Testis (tissue), 2 donors: ENCODE measurements at regions not wholly inside any gene's neighbourhood (a gene's known extent, or its start where the extent isn't known, plus 50 kb on each side); places are given as distances from the start of the nearest gene placed in this dataset.
"Not testable (repeated sequence)": the region's sequence is repeated elsewhere in the genome, so short reads cannot be mapped to it uniquely, and the experiment has no call there.

ENCODE experiments used
- DNase-seq: peaks from one replicate; pipeline ENCODE4 v3.0.0-alpha.2; 2019
- H3K27ac ChIP-seq, 2 donors: fragments of 200-600 bp; sonication (generic); one replicate each; pipeline ENCODE4 v1.5.1; 2019
- H3K27me3 ChIP-seq: fragments of 200-600 bp; sonication (generic); one replicate; pipeline ENCODE4 v1.5.1; 2019
- H3K36me3 ChIP-seq: fragments of 200-600 bp; sonication (generic); one replicate; pipeline ENCODE4 v1.5.1; 2017; ENCODE audit warnings: low read depth; ENCODE audit errors: missing control alignments
- H3K4me1 ChIP-seq: fragments of 200-600 bp; sonication (generic); one replicate; pipeline ENCODE4 v1.5.1; 2019
- H3K4me3 ChIP-seq, 2 donors: fragments of 200-600 bp; sonication (generic); one replicate each; pipeline ENCODE4 v1.5.1; 2017 to 2019
- H3K9me3 ChIP-seq: fragments of 200-600 bp; sonication (generic); one replicate; pipeline ENCODE4 v1.5.1; 2017
- CTCF ChIP-seq, 3 experiments: fragments of 450-650 bp in 2 of 3; fragments of 200-600 bp in 1 of 3; sonication (generic) in 1 of 3; IDR thresholded peaks; one replicate each; pipeline ENCODE4 v1.5.1; 2016 to 2019; ENCODE audit warnings: antibody characterized with exemption in 3 of 3, mild to moderate bottlenecking in 2 of 3, moderate library complexity in 1 of 3
- POLR2A ChIP-seq: fragments of 450-650 bp; IDR thresholded peaks from one replicate; pipeline ENCODE4 v1.6.1; 2017; ENCODE audit warnings: antibody characterized with exemption, mild to moderate bottlenecking, moderate library complexity
- WGBS, 2 donors: methylation state at CpG; one replicate each; pipeline ENCODE4 v1.1.5; 2018; 5-methylcytosine and 5-hydroxymethylcytosine counted together
- intact Hi-C: fragments of 100-400 bp; cut with DNase I; formaldehyde crosslinking; loops from one replicate; pipeline ENCODE4 v1.15.1; 2023; ENCODE audit warnings: low total_unique reads

GRCh38 chr4:187732524-187732923 is 263.0 kb upstream of the ZFP42 start:
- Histone ChIP-seq H3K9me3 (no peaks in the 10 kb centered on the region), H3K27ac (no peak overlapping the region), H3K4me1 (no peaks in the 10 kb centered on the region), H3K27me3 (no peaks in the 10 kb centered on the region), H3K4me3 (no peak overlapping the region), H3K36me3 (no peaks in the 10 kb centered on the region)
- DNase-seq: no peak
- 82 to 93% methylated on average over 3 of the region's 3 CpGs for WGBS, 2 donors
- TF ChIP-seq POLR2A: no peak
- no peak for TF ChIP-seq CTCF (IDR thresholded peaks at IDR 0.05)
- intact Hi-C loops: no loop called here

GRCh38 chr4:187739771-187740170 is 255.8 kb upstream of the ZFP42 start:
- no peak overlapping the region for H3K4me3 ChIP-seq

GRCh38 chr4:187744911-187745310 is 250.7 kb upstream of the ZFP42 start:
- no peaks in the 10 kb centered on the region for H3K27me3 ChIP-seq
- H3K27ac ChIP-seq: no peak overlapping the region
- TF ChIP-seq CTCF (IDR thresholded peaks at IDR 0.05) (no peak), POLR2A (no peak)
- no peaks in the 10 kb centered on the region for H3K36me3 ChIP-seq
- no peak overlapping the region for H3K4me3 ChIP-seq
- 75 to 80% methylated on average over 10 of the region's 10 CpGs for WGBS, 2 donors
- intact Hi-C loops: no loop called here
- no peaks in the 10 kb centered on the region for H3K9me3 ChIP-seq
- DNase-seq: no peak
- H3K4me1 ChIP-seq: no peaks in the 10 kb centered on the region

More at GRCh38 chr4:187739771-187740170, 255.8 kb upstream of the ZFP42 start:
- Histone ChIP-seq H3K27me3 (no peaks in the 10 kb centered on the region), H3K27ac (no peak overlapping the region), H3K9me3 (no peaks in the 10 kb centered on the region), H3K36me3 (no peaks in the 10 kb centered on the region), H3K4me1 (no peaks in the 10 kb centered on the region)
- no peak for TF ChIP-seq POLR2A
- no peak for TF ChIP-seq CTCF (IDR thresholded peaks at IDR 0.05)
- 92 to 94% methylated on average over 1 of the region's 1 CpG for WGBS, 2 donors
- DNase-seq: no peak
- intact Hi-C loops: no loop called here

DNA sequence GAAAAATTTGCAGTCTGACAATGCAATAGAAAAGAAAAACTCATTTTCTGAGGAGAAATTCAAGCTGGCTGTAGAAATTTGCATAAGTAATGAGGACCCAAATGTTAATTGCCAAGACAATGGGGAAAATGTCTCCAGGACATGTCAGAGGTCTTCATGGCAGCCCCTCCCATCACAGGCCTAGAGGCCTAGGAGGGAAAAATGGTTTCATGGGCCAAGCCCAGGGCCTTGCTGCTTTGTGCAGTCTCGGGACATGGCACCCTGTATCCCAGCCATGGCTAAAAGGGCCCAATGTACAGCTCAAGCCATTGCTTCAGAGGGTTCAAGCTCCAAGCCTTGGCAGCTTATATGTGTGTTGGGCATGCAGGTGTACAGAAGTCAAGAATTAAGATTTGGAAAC is 244.9 kb upstream of the ZFP42 start:
- H3K9me3 ChIP-seq, intact Hi-C loops, DNase-seq, H3K4me1 ChIP-seq, H3K4me3 ChIP-seq, H3K27me3 ChIP-seq, H3K27ac ChIP-seq, H3K36me3 ChIP-seq: not testable (repeated sequence)
- WGBS, 2 donors: 85 to 90% methylated on average over 1 of the region's 1 CpG

DNA sequence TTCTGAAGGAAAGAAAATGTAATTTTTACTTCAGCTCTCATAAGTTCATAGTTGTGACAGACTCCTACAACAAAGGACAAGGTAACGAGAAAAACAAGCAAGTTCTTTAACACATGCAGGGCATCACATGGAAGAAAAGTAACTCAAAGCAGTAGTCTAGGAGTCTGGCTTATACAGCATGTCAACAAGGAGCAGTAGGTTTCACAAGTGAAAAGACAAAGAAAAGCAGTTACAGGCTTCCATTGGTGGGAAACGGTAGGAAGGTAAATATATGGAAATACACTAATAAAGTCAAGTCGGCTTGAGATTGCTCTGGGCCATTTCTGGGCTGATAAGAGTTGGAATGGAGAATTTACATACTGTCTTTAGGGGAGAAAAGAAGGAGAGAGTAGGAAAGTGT is 228.4 kb upstream of the ZFP42 start:
- H3K9me3 ChIP-seq: no peaks in the 10 kb centered on the region
- DNase-seq: no peak
- intact Hi-C loops: no loop called here
- no peak overlapping the region for H3K27ac ChIP-seq
- TF ChIP-seq CTCF (IDR thresholded peaks at IDR 0.05) (no peak), POLR2A (no peak)
- no peaks in the 10 kb centered on the region for H3K36me3 ChIP-seq
- WGBS, 2 donors: 73 to 86% methylated on average over 3 of the region's 3 CpGs
- no peaks in the 10 kb centered on the region for H3K4me1 ChIP-seq
- H3K4me3 ChIP-seq: no peak overlapping the region
- H3K27me3 ChIP-seq: no peaks in the 10 kb centered on the region
